ENCODE measurements at regions not wholly inside any gene's neighbourhood (a gene's known extent, or its start where the extent isn't known, plus 50 kb on each side); places are given as distances from the start of the nearest gene placed in this dataset.

DNA sequence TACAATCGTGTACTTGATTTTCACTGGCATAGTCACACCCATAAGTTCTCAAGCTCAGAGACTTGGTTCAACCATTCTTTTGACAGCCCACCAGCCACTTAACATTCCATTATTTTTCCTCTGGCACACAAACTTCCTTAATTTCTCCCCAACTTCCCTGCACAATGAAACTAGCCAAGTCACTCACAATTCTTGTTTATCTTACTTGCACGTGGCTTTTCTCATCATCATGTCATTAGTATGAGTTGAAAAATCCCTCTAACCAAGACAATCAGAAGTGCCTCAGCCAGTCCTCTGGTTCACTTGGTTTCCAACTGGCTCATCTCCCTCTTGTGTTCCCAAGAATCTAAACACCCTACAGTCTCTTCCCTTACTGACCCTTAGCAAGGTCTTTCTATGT lies 110.5 kb upstream of the PTPRG start:
- Histone ChIP-seq H3K27me3 (ENCODE audit: insufficient read depth, low read length, poor library complexity, severe bottlenecking) (no peaks in the 10 kb centered on the region), H3K36me3 (ENCODE audit: insufficient read depth, low read length) (no peaks in the 10 kb centered on the region), H3K4me1 (ENCODE audit: insufficient read depth, low read length, poor library complexity, severe bottlenecking) (peaks cover 9% of the 10 kb centered on the region), H3K9me2 (replicated peaks; ENCODE audit: low read depth, low read length) (no peaks in the 10 kb centered on the region), H4K20me1 (ENCODE audit: insufficient read depth, low read length, poor library complexity, severe bottlenecking) (no peaks in the 10 kb centered on the region), H3K9ac (ENCODE audit: low read depth, low read length, poor library complexity, severe bottlenecking) (no peak overlapping the region), H2AFZ (ENCODE audit: low read length) (no peak overlapping the region), H3K4me2 (ENCODE audit: low read depth, low read length, poor library complexity, severe bottlenecking) (no peak overlapping the region), H3F3A (ENCODE audit: low read depth) (no peaks in the 10 kb centered on the region), H3K9me3 (ENCODE audit: insufficient read depth, low read depth, low read length) (no peaks in the 10 kb centered on the region), H3K79me2 (ENCODE audit: insufficient read depth, low read length) (no peaks in the 10 kb centered on the region), H3K4me3 (ENCODE audit: low read length, poor library complexity, severe bottlenecking) (no peak overlapping the region)
- TF ChIP-seq EZH2phosphoT487 (IDR thresholded peaks at IDR 0.05; ENCODE audit: borderline replicate concordance) = no peak
- no peak for TF ChIP-seq CTCF (conservative IDR thresholded peaks at IDR 0.05; ENCODE audit: low read length)

DNA sequence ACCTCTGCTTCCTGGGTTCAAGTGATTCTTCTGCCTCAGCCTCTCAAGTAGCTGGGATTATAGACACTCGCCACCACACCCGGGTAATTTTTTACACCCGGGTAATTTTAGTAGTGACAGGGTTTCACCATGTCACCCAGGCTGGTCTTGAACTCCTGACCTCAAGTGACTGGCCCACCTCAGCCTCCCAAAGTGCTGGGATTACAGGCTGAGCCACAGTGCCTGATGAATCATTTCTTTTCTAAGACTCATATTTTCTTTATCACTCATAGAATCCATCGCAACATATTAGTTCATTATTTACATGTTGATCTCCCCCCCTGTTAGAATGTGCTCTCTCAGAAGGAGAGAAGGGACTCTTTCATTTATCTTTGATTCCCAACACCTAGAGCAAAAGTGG lies 109.5 kb upstream of the PTPRG start:
- Histone ChIP-seq H3K27me3 (ENCODE audit: insufficient read depth, low read length, poor library complexity, severe bottlenecking) (no peaks in the 10 kb centered on the region), H3K4me2 (ENCODE audit: low read depth, low read length, poor library complexity, severe bottlenecking) (no peak overlapping the region), H3K9me3 (ENCODE audit: insufficient read depth, low read depth, low read length) (no peaks in the 10 kb centered on the region), H3K36me3 (ENCODE audit: insufficient read depth, low read length) (no peaks in the 10 kb centered on the region), H3K4me3 (ENCODE audit: low read length, poor library complexity, severe bottlenecking) (no peak overlapping the region), H3K9ac (ENCODE audit: low read depth, low read length, poor library complexity, severe bottlenecking) (no peak overlapping the region), H3K79me2 (ENCODE audit: insufficient read depth, low read length) (no peaks in the 10 kb centered on the region), H3F3A (ENCODE audit: low read depth) (no peaks in the 10 kb centered on the region), H4K20me1 (ENCODE audit: insufficient read depth, low read length, poor library complexity, severe bottlenecking) (no peaks in the 10 kb centered on the region), H2AFZ (ENCODE audit: low read length) (no peak overlapping the region), H3K9me2 (replicated peaks; ENCODE audit: low read depth, low read length) (no peaks in the 10 kb centered on the region), H3K4me1 (ENCODE audit: insufficient read depth, low read length, poor library complexity, severe bottlenecking) (peaks cover 9% of the 10 kb centered on the region)
- TF ChIP-seq EZH2phosphoT487 (IDR thresholded peaks at IDR 0.05; ENCODE audit: borderline replicate concordance) (no peak), CTCF (conservative IDR thresholded peaks at IDR 0.05; ENCODE audit: low read length) (no peak)

DNA sequence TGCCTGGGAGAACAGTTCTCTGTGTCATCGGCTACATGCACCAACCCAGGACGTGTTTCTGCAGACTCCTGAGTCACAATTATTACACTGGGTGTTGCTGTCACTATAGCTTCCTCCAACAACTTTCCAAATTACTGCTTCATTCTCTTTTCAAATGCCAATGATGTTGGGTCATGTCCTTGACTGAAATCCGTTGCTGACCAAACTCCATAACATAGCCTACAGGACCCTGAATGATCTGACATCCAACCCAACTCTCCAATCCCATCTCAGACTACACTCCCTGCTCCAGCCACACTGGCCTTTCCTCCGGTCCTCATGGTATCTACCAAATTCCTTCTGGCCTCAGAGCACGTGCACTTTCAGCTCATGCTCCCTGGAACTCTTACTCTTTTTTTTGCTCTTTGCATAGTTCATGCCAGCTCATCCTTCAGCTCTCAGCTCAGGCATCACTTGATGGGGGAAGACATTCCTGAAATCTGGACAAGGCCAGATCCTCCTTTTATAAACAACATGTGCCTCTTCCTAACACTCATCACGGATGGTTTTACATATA lies 108.8 kb upstream of the PTPRG start:
- Histone ChIP-seq H3K9me3 (ENCODE audit: insufficient read depth, low read depth, low read length) (no peaks in the 10 kb centered on the region), H3K27me3 (ENCODE audit: insufficient read depth, low read length, poor library complexity, severe bottlenecking) (no peaks in the 10 kb centered on the region), H3K4me1 (ENCODE audit: insufficient read depth, low read length, poor library complexity, severe bottlenecking) (peaks cover 9% of the 10 kb centered on the region), H2AFZ (ENCODE audit: low read length) (no peak overlapping the region), H3K4me2 (ENCODE audit: low read depth, low read length, poor library complexity, severe bottlenecking) (no peak overlapping the region), H3K36me3 (ENCODE audit: insufficient read depth, low read length) (no peaks in the 10 kb centered on the region), H3K4me3 (ENCODE audit: low read length, poor library complexity, severe bottlenecking) (no peak overlapping the region), H3K9me2 (replicated peaks; ENCODE audit: low read depth, low read length) (no peaks in the 10 kb centered on the region), H3F3A (ENCODE audit: low read depth) (no peaks in the 10 kb centered on the region), H4K20me1 (ENCODE audit: insufficient read depth, low read length, poor library complexity, severe bottlenecking) (no peaks in the 10 kb centered on the region), H3K79me2 (ENCODE audit: insufficient read depth, low read length) (no peaks in the 10 kb centered on the region), H3K9ac (ENCODE audit: low read depth, low read length, poor library complexity, severe bottlenecking) (no peak overlapping the region)
- no peak for TF ChIP-seq CTCF (conservative IDR thresholded peaks at IDR 0.05; ENCODE audit: low read length)
- no peak for TF ChIP-seq EZH2phosphoT487 (IDR thresholded peaks at IDR 0.05; ENCODE audit: borderline replicate concordance)
